ENCODE measurements at regions not wholly inside any gene's neighbourhood (a gene's known extent, or its start where the extent isn't known, plus 50 kb on each side); places are given as distances from the start of the nearest gene placed in this dataset.

DNA sequence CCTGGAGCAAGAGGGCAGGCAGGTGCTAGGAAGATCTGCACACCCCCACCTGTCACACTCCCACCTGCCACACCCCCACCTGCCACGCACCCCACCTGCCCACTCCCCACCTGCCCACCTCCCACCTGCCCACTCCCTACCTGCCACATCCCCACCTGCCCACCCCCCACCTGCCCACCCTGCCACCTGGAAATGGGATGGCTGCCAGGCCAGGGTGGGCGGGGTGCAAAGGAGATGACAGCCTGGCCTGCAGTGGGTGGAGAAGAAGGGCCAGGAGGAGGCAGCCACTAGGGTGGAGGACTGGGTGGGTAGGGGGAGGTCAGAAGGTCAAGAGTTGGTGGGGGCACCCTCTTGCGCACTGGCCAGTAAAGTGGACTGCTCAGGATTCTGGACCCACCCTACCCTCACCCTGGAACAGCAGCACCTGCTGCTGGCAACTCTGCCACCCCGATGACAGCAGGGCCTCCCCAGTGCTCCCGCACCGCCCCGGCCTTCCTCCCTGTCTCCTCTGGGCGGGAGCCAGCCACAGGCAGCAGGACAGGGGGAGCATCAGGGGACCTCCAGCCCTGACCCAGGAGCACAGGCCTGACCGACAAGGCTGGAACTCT, 66.8 kb upstream of the NKX1-1 start:
- Histone ChIP-seq H3K9me3 (ENCODE audit: low read depth) (no peaks in the 10 kb centered on the region), H3F3A (ENCODE audit: low read depth) (no peaks in the 10 kb centered on the region), H3K27ac (no peak overlapping the region), H3K4me2 (no peak overlapping the region), H3K4me1 (no peaks in the 10 kb centered on the region), H3K4me3 (no peak overlapping the region), H2AFZ (replicated peaks) (no peak overlapping the region), H3K36me3 (no peaks in the 10 kb centered on the region), H3K9ac (no peak overlapping the region), H3K79me2 (ENCODE audit: low read depth) (no peaks in the 10 kb centered on the region), H3K27me3 (no peaks in the 10 kb centered on the region), H4K20me1 (ENCODE audit: low read depth) (no peaks in the 10 kb centered on the region)
- H3K36me3 Mint-ChIP-seq = no peaks in the 10 kb centered on the region
- no peak for DNase-seq (ENCODE audit: low spot score)
- no peak overlapping the region for H3K4me3 Mint-ChIP-seq
- H3K4me1 Mint-ChIP-seq = no peaks in the 10 kb centered on the region
- TF ChIP-seq EZH2 (IDR thresholded peaks at IDR 0.05) (no peak), CTCF (IDR thresholded peaks at IDR 0.05) (no peak), EZH2phosphoT487 (IDR thresholded peaks at IDR 0.05) (no peak)
- peaks cover 24% of the 10 kb centered on the region for H3K27me3 Mint-ChIP-seq (ENCODE audit: insufficient read depth, low read depth)
- no peak overlapping the region for H3K27ac Mint-ChIP-seq
- peaks cover 8% of the 10 kb centered on the region for H3K9me3 Mint-ChIP-seq

DNA sequence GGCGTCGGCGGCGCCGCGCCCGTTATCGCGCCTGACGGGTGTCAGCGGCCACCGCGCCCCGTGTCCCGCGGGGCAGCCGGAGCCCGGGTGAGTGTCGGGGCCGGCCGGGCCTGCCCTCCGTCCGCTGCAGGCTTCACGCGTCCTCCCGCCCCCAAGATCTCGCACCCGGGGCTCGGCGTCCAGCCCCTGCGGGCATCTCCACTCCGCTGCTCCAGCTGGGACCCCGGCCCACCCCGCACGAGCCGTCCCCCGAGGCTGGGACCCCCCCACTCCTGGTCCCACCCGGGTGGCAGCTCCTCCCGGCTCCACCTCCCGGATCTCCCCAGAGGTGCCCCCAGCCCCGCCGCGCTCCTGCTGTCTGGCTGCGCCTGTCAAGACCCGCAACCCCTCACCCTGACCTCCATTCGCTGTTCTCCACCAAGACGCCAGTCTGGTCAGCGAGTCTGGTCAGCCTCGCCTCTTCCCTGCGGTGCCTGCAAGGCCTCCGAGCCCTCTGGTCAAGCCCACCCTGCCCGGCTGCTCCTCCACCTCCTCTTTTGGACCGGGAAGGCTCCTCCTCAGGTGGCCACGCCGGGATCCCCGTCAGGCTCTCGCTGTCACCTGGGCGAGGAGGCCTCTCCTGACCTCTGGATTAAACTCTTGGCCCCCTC, 66.0 kb upstream of the NKX1-1 start:
- Mint-ChIP-seq H3K27ac (no peak overlapping the region), H3K4me3 (no peak overlapping the region), H3K4me1 (no peaks in the 10 kb centered on the region), H3K27me3 (ENCODE audit: insufficient read depth, low read depth) (peaks cover 31% of the 10 kb centered on the region), H3K9me3 (peaks cover 16% of the 10 kb centered on the region), H3K36me3 (peaks cover 2% of the 10 kb centered on the region)
- TF ChIP-seq EZH2phosphoT487 (IDR thresholded peaks at IDR 0.05) = no peak
- no peak for TF ChIP-seq CTCF (IDR thresholded peaks at IDR 0.05)
- no peak for TF ChIP-seq EZH2 (IDR thresholded peaks at IDR 0.05)
- H4K20me1 ChIP-seq (ENCODE audit: low read depth) = no peaks in the 10 kb centered on the region
- no peaks in the 10 kb centered on the region for H3F3A ChIP-seq (ENCODE audit: low read depth)
- no peaks in the 10 kb centered on the region for H3K79me2 ChIP-seq (ENCODE audit: low read depth)
- no peaks in the 10 kb centered on the region for H3K9me3 ChIP-seq (ENCODE audit: low read depth)
- H3K27ac ChIP-seq = no peak overlapping the region
- H3K4me3 ChIP-seq = no peak overlapping the region
- no peak overlapping the region for H3K9ac ChIP-seq
- no peaks in the 10 kb centered on the region for H3K27me3 ChIP-seq
- no peaks in the 10 kb centered on the region for H3K4me1 ChIP-seq
- no peak overlapping the region for H3K4me2 ChIP-seq
- no peaks in the 10 kb centered on the region for H3K36me3 ChIP-seq
- no peak for DNase-seq (ENCODE audit: low spot score)
- no peak overlapping the region for H2AFZ ChIP-seq (replicated peaks)

DNA sequence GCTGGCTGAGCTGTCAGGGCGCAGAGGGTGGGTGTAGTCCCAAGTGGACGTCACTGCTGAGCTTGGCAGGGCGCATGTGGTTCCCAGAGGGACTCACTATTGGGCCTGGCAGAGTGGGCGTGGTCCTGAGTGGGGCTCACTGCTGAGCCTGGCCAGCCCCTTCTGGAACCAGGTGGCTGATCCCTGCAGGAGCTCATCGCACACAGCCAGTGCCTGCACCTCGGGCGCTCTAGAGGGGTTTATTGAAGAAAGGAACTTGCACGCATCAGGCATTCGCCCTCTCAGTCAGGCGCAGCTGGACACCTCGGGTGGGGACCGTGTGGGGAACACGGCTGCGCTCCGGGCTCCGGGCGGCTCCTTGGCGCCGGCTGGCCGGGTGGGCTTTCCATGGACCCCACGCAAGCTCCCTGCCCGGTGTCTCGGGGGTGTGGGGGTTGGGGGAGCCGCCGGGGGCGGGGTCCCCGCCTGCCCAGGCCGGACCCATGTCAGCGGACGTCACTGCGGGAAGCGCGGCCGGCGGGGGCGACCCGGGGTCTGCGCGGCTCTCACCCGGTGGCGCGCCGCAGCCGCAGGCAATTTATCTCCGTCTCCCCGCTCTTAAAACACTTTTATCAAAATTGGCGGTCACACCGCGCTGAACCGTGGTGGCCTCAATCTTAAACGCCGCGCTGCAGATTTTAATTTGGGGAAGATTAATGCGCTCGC, 65.4 kb upstream of the NKX1-1 start:
- Histone ChIP-seq H3K36me3 (no peaks in the 10 kb centered on the region), H3F3A (ENCODE audit: low read depth) (no peaks in the 10 kb centered on the region), H3K9me3 (ENCODE audit: low read depth) (no peaks in the 10 kb centered on the region), H3K4me2 (no peak overlapping the region), H3K4me1 (no peaks in the 10 kb centered on the region), H4K20me1 (ENCODE audit: low read depth) (no peaks in the 10 kb centered on the region), H3K79me2 (ENCODE audit: low read depth) (no peaks in the 10 kb centered on the region), H3K27ac (no peak overlapping the region), H3K27me3 (no peaks in the 10 kb centered on the region), H2AFZ (replicated peaks) (no peak overlapping the region), H3K9ac (no peak overlapping the region), H3K4me3 (no peak overlapping the region)
- H3K36me3 Mint-ChIP-seq = peaks cover 2% of the 10 kb centered on the region
- H3K27me3 Mint-ChIP-seq (ENCODE audit: insufficient read depth, low read depth) = peaks cover 31% of the 10 kb centered on the region
- H3K4me1 Mint-ChIP-seq = no peaks in the 10 kb centered on the region
- no peak overlapping the region for H3K27ac Mint-ChIP-seq
- DNase-seq (ENCODE audit: low spot score) = no peak
- peaks cover 16% of the 10 kb centered on the region for H3K9me3 Mint-ChIP-seq
- TF ChIP-seq CTCF (IDR thresholded peaks at IDR 0.05) (no peak), EZH2phosphoT487 (IDR thresholded peaks at IDR 0.05) (no peak), EZH2 (IDR thresholded peaks at IDR 0.05) (no peak)
- no peak overlapping the region for H3K4me3 Mint-ChIP-seq

Data from neural progenitor cell (in vitro differentiated cells).